GM21825 (cell line): ENCODE measurements at regions not wholly inside any gene's neighbourhood (a gene's known extent, or its start where the extent isn't known, plus 50 kb on each side); places are given as distances from the start of the nearest gene placed in this dataset.
"Not testable (repeated sequence)": the region's sequence is repeated elsewhere in the genome, so short reads cannot be mapped to it uniquely, and the experiment has no call there.

Experiments used
- ATAC-seq: cut with Tn5 transposase; IDR thresholded peaks from one replicate; pipeline ENCODE4 v1.9.1; 2021; ENCODE audit warnings: mild to moderate bottlenecking, moderate library complexity; ENCODE audit not compliant: unreplicated experiment

DNA sequence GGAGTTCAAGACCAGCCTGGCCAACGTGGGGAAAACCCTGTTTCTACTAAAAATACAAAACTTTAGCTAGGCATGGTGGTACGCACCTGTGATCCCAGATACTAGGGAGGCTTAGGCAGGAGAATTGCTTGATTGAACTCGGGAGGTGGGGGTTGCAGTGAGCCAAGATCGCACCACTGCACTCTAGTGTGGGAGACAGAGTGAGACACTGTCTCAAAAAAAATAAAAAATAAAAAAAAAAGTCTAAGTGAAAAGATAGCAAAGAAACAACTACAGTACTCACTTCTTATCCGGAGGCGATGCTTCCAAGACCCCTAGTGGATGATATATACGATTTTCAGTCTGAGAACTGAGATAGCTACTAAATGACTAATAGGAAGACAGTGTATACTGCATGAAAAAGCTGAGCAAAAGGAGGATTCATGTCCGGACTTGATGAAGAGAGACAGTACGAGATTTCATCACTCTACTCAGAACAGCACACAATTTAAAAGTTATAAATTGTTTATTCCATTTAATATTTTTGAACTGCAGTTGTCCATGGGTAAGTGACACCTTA, 138.7 kb upstream of the GOLGA6L6 start:
- ATAC-seq = not testable (repeated sequence)

GRCh38 chr15:20672470-20672869, 130.9 kb upstream of the GOLGA6L6 start:
- no peak for ATAC-seq

- no peak for ATAC-seq
These were observed 130.1 kb upstream of the GOLGA6L6 start for GRCh38 chr15:20671675-20672074.

GRCh38 chr15:20666410-20666809, 124.8 kb upstream of the GOLGA6L6 start:
- ATAC-seq = not testable (repeated sequence)

DNA sequence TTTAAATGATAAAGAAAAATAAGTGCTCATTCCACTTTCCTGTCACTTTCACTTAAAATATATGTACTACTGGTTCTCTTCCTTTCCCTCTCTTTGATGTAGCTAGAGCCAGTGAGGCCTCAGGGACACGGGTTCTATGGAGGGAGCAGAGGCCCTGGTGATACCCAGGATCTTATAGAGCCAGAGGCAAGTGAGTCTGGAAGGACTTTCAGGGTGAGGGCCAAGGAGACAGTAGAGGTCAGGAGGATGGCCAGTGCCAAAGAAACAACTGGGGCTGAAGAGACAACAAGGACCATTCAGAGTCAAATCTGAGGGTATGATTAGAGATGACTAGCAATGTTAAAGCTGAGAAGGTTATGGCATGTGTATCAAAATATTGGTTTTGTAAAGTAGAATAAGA, 124.1 kb upstream of the GOLGA6L6 start:
- no peak for ATAC-seq

GRCh38 chr15:20659265-20659664, 117.7 kb upstream of the GOLGA6L6 start:
- ATAC-seq = no peak

DNA sequence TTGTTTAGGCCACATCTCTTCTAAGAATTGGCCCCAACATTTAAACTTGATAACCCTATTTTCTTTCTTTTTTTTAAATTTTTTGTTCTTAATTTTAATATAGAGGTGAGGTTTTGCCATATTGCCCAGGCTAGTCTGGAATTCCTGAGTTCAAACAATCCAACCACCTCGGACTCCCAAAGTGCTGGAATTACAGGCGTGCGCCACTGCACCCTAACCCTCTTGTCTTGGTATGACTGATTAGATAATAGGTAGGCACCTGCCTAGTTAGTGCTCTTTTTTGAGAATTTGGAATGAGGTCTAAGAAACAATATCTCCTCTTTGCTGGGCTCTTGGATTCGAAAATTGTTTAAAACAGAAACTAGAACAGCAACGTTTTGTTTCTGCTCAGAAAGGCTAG, 116.4 kb upstream of the GOLGA6L6 start:
- no peak for ATAC-seq

GRCh38 chr15:20657084-20657483, 115.5 kb upstream of the GOLGA6L6 start:
- ATAC-seq = no peak

- ATAC-seq = no peak
These were observed 111.3 kb upstream of the GOLGA6L6 start for GRCh38 chr15:20652914-20653313.

DNA sequence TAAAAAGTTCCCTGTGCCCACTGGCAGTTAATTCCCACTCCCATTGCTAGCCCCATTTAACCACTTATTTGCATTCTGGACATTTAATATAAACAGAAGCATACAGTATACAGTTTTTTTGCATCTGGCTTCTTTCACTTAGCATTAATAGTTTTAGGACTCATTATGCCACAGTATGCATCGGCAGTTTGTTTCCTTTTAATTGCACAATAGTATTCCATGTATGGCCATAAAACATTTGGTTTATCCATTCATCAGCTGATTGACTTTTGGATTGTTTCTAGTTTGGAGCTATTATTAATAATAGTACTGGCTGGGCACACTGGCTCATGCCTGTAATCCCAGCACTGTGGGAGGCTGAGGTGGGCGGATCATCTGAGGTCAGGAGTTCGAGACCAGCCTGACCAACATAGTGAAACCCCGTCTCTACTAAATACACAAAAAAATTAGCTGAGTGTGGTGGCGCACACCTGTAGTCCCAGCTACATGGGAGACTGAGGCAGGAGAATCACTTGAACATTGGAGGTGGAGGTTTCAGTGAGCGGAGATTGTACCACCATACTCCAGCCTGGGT, 106.9 kb upstream of the GOLGA6L6 start:
- ATAC-seq = not testable (repeated sequence)

DNA sequence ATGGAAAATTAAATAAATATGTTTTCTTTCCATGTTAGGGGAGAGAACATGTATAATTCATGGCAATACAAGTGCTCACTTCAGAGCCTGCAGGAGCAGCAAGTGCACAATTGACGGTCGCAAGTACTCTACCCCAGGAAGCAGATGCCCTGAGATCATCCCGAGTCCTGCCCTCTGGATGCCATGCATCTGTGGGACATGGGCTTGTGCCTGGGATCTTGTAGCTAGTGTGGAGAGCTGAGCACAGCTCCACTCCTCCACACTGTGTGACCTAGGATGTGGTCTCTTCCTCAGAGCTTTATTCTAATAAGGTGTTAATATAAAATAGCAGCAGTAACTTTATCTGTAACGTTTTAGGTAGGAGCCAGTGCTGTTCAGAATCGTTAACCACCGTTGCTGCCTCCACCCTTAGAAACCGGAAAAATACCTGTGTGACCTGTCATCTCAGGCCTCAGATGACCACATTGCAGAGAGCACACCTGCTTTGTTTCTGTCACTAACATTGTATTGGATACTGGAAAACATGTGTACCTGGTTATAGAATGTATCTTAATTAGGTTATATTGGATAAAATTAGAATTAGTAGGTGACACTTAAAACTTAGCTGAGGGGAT, 105.0 kb upstream of the GOLGA6L6 start:
- no peak for ATAC-seq

DNA sequence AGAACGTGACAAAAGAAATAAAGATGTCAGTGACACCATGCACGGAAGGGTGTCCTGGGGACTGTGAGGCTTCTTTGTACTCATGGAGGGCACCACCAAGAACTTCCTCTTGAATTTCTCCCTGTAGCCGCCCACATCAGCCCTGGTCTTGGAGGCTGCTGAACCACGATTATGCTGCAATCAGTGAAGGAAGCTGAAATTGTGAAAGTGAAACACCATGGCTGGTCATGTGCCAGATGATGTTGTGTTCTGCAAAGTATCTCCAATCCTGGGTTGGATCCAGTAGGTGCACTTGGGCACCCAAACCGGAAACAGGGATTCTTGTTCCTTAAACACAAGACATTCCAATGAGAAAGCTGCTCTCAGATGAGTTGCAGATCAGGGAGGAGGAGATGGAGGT, 104.4 kb upstream of the GOLGA6L6 start:
- peak; percentile 56 for ATAC-seq

GRCh38 chr15:20644896-20645295, 103.3 kb upstream of the GOLGA6L6 start:
- ATAC-seq = no peak

DNA sequence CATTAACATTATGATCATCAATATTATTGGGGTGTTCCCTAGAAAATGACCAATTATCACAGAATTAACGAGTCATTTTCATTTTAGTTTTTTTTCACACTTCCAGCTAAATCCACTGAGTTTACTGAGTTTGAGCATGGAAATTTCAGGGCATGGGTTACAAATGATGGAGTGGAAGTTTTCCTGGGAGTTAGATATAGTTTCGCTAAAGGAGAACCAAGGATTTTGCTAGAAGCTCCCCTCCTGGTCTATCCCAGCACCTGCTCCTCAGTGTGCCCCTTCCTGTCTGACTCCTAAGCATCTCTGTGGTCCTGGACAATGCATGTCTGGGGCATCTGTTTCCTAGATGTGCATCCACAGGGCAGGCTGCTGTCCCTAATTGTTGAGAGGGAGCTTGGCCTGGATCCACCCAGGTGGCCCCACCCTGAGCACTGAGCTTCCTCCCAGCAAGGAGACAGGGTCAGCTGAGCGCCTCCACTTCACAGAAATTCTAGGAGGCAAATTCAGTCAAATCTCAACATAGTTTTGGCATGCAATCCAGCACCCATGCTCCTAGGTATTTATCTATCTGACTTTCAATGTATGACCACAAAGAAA, 102.3 kb upstream of the GOLGA6L6 start:
- ATAC-seq = no peak

DNA sequence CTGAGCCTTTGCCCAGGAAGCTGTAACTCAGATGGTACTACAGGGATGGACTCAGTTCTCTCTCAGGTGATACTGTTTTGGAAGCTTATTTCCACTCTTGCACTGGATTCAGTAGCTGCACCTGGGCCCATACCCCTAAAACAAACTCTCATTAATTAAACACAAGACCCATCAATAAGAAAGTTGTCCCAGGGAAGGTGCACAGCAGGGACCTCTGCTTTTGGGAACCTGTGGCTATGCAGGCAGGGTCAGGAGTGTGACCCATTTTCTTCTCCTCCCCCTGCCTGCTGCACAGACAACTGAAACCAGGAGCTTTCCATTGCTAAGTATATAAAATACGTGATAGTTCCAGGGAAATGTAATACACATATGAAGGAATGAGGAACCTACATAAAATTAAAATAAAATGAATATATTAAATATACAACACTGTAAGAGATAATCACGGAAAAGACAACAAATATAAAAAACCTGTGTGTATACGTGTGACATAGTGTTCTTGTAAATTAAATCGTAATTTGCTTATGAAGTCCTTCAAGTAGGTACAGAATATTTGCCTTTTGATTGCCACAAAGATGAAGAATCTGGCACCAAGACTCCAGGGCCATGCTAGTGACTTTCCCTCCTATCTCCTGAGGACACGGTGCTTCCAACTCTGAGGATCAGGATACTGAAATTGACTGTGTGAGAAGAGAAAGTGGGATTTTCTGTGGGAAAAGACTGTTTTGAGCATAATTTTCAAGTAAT, 101.6 kb upstream of the GOLGA6L6 start:
- ATAC-seq = no peak

GRCh38 chr15:20642054-20642767, 100.6 kb upstream of the GOLGA6L6 start:
- no peak for ATAC-seq

DNA sequence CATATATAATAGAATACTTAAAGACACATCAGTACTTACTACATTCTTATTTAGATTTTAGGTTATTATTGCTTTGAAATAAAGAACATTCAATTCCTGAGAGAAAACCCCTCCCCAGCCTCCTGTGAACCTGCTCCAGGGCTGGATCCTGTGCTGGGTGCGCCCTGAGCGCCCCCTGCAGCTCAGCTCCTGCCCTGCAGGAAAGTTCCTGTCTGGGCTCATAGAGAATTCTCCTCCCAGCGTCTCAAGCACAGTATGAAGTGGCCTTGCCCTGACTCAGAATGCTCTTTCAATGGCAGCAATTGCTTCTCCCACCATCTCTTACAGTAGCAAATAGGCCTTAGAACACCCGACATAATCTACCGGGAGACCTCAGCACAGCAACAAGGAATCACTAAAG, 98.8 kb upstream of the GOLGA6L6 start:
- ATAC-seq = peak; percentile 74

- ATAC-seq = not testable (repeated sequence)
These were observed 97.6 kb upstream of the GOLGA6L6 start for GRCh38 chr15:20639224-20639623.

DNA sequence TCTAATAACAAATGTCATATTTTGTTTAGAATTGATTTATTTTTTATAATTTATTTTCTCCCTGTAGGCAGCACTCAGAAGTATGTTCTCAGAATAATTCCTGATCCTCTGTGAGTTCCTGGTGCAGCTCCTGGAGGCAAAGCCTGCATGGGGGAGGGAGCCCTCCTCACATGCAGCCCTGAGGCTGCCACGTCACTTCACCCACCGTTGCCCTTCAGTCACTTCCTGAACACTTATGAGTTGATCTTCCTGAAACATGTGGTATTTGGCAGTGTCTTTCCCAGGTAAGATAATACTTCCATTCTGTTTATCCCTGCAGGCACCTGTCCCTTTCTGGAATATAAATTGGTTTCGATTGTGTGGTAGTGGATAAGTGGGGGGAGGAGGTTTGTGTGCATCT, 95.9 kb upstream of the GOLGA6L6 start:
- ATAC-seq = not testable (repeated sequence)

- not testable (repeated sequence) for ATAC-seq
These were observed 87.9 kb upstream of the GOLGA6L6 start for GRCh38 chr15:20629526-20629925.

DNA sequence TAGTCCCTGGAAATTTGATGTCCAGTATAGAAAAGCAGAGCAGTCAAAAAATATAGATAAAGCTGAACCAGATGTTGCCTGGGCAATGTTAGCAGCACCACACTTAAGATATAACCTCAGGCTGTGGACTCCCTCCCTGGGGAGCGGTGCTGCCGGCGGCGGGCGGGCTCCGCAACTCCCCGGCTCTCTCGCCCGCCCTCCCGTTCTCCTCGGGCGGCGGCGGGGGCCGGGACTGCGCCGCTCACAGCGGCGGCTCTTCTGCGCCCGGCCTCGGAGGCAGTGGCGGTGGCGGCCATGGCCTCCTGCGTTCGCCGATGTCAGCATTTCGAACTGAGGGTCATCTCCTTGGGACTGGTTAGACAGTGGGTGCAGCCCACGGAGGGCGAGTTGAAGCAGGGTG, 86.9 kb upstream of the GOLGA6L6 start:
- ATAC-seq = not testable (repeated sequence)
